SK-N-SH (cell line): ENCODE measurements at regions not wholly inside any gene's neighbourhood (a gene's known extent, or its start where the extent isn't known, plus 50 kb on each side); places are given as distances from the start of the nearest gene placed in this dataset.

Experiments used
- CTCF ChIA-PET: fragments of 300-600, 350-600 bp; formaldehyde crosslinking; extraction: SDS; loops from one replicate; lab custom pipeline; 2021; lab: Yijun Ruan, JAX
- POLR2A ChIA-PET: fragments of 350-600 bp; sonication (Branson Sonifier 250); formaldehyde crosslinking; extraction: SDS; loops from one replicate; lab custom pipeline; 2020; ENCODE audit warnings: antibody characterized with exemption, inconsistent platforms; lab: Yijun Ruan, JAX
- DNase-seq: peaks from one replicate; pipeline ENCODE4 v3.0.0; 2012
- H2AFZ ChIP-seq: fragments of 200-600 bp; sonication (generic); 2 replicates; pipeline ENCODE4 v1.8.1; 2016; ENCODE audit warnings: antibody characterized with exemption, mild to moderate bottlenecking, low read depth
- H3F3A ChIP-seq: fragments of 200-600 bp; sonication (generic); replicated peaks from 2 replicates; pipeline ENCODE3; 2016; ENCODE audit warnings: antibody characterized with exemption, mild to moderate bottlenecking; ENCODE audit not compliant: insufficient read depth
- H3K27ac ChIP-seq, 2 experiments: fragments of 200-500 bp in 1 of 2; fragments of 200-600 bp in 1 of 2; sonication (Bioruptor generic) in 1 of 2; sonication (generic), shearing (Covaris generic) in 1 of 2; 2 replicates each; pipeline versions ENCODE4 v1.5.1 to v1.6.1; 2014 to 2016; ENCODE audit warnings: low read depth in 2 of 2, inconsistent platforms in 1 of 2, low read length in 1 of 2, mild to moderate bottlenecking in 1 of 2, mixed read lengths in 1 of 2
- H3K27me3 ChIP-seq: fragments of 200-600 bp; sonication (generic), shearing (Covaris generic); 2 replicates; pipeline ENCODE4 v1.6.1; 2016; ENCODE audit warnings: mixed run types; ENCODE audit not compliant: insufficient read depth
- H3K36me3 ChIP-seq, 2 experiments: fragments of 200-500 bp in 1 of 2; fragments of 200-600 bp in 1 of 2; sonication (Bioruptor generic) in 1 of 2; sonication (generic) in 1 of 2; replicated peaks in 1 of 2; 2 replicates each; pipeline versions ENCODE3 to v1.5.1; 2014 to 2016; ENCODE audit warnings: low read length in 1 of 2, mild to moderate bottlenecking in 1 of 2; ENCODE audit not compliant: insufficient read depth in 2 of 2, control insufficient read depth in 1 of 2
- H3K4me1 ChIP-seq, 2 experiments: fragments of 200-500 bp in 1 of 2; fragments of 200-600 bp in 1 of 2; sonication (Bioruptor generic) in 1 of 2; sonication (generic), shearing (Covaris generic) in 1 of 2; 2 replicates each; pipeline versions ENCODE4 v1.5.1 to v1.6.1; 2014 to 2016; ENCODE audit warnings: low read depth in 1 of 2, low read length in 1 of 2, mixed run types in 1 of 2; ENCODE audit not compliant: insufficient read depth in 2 of 2, control insufficient read depth in 1 of 2
- H3K4me2 ChIP-seq: fragments of 200-600 bp; sonication (generic), shearing (Covaris generic); 2 replicates; pipeline ENCODE4 v1.6.1; 2017; ENCODE audit warnings: mixed run types
- H3K4me3 ChIP-seq, 2 experiments: fragments of 200-500 bp in 1 of 2; fragments of 200-600 bp in 1 of 2; sonication (Bioruptor generic) in 1 of 2; sonication (generic), shearing (Covaris generic) in 1 of 2; 2 replicates each; pipeline versions ENCODE4 v1.5.1 to v1.8.1; 2014 to 2016; ENCODE audit warnings: low read depth in 2 of 2, inconsistent platforms in 1 of 2, low read length in 1 of 2, mild to moderate bottlenecking in 1 of 2, mixed read lengths in 1 of 2, moderate library complexity in 1 of 2
- H3K79me2 ChIP-seq: fragments of 200-600 bp; sonication (generic); 2 replicates; pipeline ENCODE4 v1.8.1; 2017; ENCODE audit warnings: mild to moderate bottlenecking; ENCODE audit not compliant: insufficient read depth
- H3K9ac ChIP-seq: fragments of 200-600 bp; sonication (generic); 2 replicates; pipeline ENCODE4 v1.6.1; 2017; ENCODE audit warnings: mixed run types
- H3K9me2 ChIP-seq: fragments of 200-600 bp; sonication (generic); 2 replicates; pipeline ENCODE4 v1.6.1; 2017; ENCODE audit warnings: mixed run types
- H3K9me3 ChIP-seq: fragments of 200-600 bp; sonication (generic); 2 replicates; pipeline ENCODE4 v1.6.1; 2017; ENCODE audit warnings: mixed run types, mild to moderate bottlenecking, moderate library complexity
- H4K20me1 ChIP-seq: fragments of 200-600 bp; sonication (generic); 2 replicates; pipeline ENCODE4 v1.6.1; 2017; ENCODE audit warnings: mild to moderate bottlenecking, mixed run types; ENCODE audit not compliant: insufficient read depth
- CHD2 ChIP-seq: fragments of 150-350 bp; IDR thresholded peaks from 2 replicates; pipeline ENCODE4 v1.6.1; 2018; ENCODE audit warnings: low read length; ENCODE audit not compliant: partially characterized antibody
- EZH2phosphoT487 ChIP-seq: fragments of 200-600 bp; sonication (generic); IDR thresholded peaks from 2 replicates; pipeline ENCODE4 v1.6.1; 2017; ENCODE audit warnings: low read depth, mixed run types, mild to moderate bottlenecking, antibody characterized with exemption, moderate library complexity, borderline replicate concordance
- IRF3 ChIP-seq: fragments of 150-350 bp; IDR thresholded peaks from 2 replicates; pipeline ENCODE4 v1.6.1; 2016; ENCODE audit warnings: mild to moderate bottlenecking, low read depth, low read length
- JUND ChIP-seq: IDR thresholded peaks from 2 replicates; pipeline ENCODE4 v1.4.0; 2012
- MAX ChIP-seq: IDR thresholded peaks from 2 replicates; pipeline ENCODE4 v1.4.0; 2012; ENCODE audit warnings: low read depth
- MEF2A ChIP-seq: IDR thresholded peaks from 2 replicates; pipeline ENCODE4 v1.4.0; 2012; ENCODE audit warnings: low read depth, borderline replicate concordance
- MXI1 ChIP-seq: IDR thresholded peaks from 2 replicates; pipeline ENCODE4 v1.6.1; 2012; ENCODE audit warnings: mild to moderate bottlenecking, low read depth, low read length, improper control_type of control experiment
- NFIC ChIP-seq: IDR thresholded peaks from 2 replicates; pipeline ENCODE4 v1.4.0; 2012; ENCODE audit warnings: borderline replicate concordance
- POLR2AphosphoS5 ChIP-seq: IDR thresholded peaks from 2 replicates; pipeline ENCODE4 v1.6.1; 2012; ENCODE audit warnings: low read depth, low read length
- RCOR1 ChIP-seq: fragments of 150-350 bp; IDR thresholded peaks from 2 replicates; pipeline ENCODE4 v1.6.1; 2017; ENCODE audit warnings: antibody characterized with exemption, low read length
- RFX5 ChIP-seq: IDR thresholded peaks from 2 replicates; pipeline ENCODE4 v1.6.1; 2012; ENCODE audit warnings: mild to moderate bottlenecking, improper control_type of control experiment, low read length
- RXRA ChIP-seq: IDR thresholded peaks from 2 replicates; pipeline ENCODE4 v1.4.0; 2012; ENCODE audit warnings: low read depth, mild to moderate bottlenecking, borderline replicate concordance
- SMC3 ChIP-seq: IDR thresholded peaks from 2 replicates; pipeline ENCODE4 v1.6.1; 2012; ENCODE audit warnings: low read depth, low read length, improper control_type of control experiment
- TCF12 ChIP-seq: IDR thresholded peaks from 2 replicates; pipeline ENCODE4 v1.4.0; 2012
- YY1 ChIP-seq: IDR thresholded peaks from 2 replicates; pipeline ENCODE4 v1.4.0; 2012; ENCODE audit warnings: low read depth, mild to moderate bottlenecking
- WGBS: methylation state at CpG from one replicate; pipeline ENCODE4 v1.1.6; 2017; ENCODE audit warnings: low lambda C conversion rate; 5-methylcytosine and 5-hydroxymethylcytosine counted together
- TF ChIP-seq, protein P1 (sequence below): IDR thresholded peaks from 2 replicates; pipeline ENCODE4 v1.4.0; 2012; ENCODE audit warnings: low read depth, borderline replicate concordance
- TF ChIP-seq, protein P2 (sequence below): IDR thresholded peaks from 2 replicates; pipeline ENCODE4; 2012

DNA sequence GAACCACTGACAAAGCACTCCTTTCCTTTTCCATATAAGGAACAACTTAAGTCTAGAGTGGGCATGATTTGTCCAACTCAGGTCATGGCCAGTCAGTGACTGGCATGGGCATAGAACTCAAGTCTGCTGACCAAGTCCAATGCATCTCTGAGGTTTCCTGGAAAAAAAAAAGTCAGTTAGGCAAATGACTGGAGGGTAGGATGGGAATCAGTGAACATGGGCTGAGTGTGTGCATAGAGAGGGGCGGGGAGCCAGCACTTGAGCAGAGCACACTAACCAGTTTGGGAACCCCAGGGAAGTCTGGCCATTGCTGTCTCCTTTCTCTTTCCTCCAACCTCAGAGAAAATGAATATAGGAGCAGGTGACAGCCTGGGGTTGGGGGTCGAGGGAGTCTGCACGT lies 53.6 kb upstream of the FMOD start:
- H3K9ac ChIP-seq, result no peak overlapping the region
- 70% methylated on average over 2 of the region's 3 CpGs for WGBS
- H3K36me3 ChIP-seq, result no peaks in the 10 kb centered on the region
- no peak for TF ChIP-seq SMC3
- TF ChIP-seq CHD2, result no peak
- TF ChIP-seq MEF2A, result no peak
- no peak for TF ChIP-seq RXRA
- TF ChIP-seq YY1, result no peak
- TF ChIP-seq EZH2phosphoT487, result no peak
- no peak for TF ChIP-seq MAX
- TF ChIP-seq RCOR1, result no peak
- TF ChIP-seq JUND, result no peak
- TF ChIP-seq NFIC, result no peak
- TF ChIP-seq, protein P1, sequence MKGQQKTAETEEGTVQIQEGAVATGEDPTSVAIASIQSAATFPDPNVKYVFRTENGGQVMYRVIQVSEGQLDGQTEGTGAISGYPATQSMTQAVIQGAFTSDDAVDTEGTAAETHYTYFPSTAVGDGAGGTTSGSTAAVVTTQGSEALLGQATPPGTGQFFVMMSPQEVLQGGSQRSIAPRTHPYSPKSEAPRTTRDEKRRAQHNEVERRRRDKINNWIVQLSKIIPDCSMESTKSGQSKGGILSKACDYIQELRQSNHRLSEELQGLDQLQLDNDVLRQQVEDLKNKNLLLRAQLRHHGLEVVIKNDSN, result no peak
- TF ChIP-seq, protein P2, sequence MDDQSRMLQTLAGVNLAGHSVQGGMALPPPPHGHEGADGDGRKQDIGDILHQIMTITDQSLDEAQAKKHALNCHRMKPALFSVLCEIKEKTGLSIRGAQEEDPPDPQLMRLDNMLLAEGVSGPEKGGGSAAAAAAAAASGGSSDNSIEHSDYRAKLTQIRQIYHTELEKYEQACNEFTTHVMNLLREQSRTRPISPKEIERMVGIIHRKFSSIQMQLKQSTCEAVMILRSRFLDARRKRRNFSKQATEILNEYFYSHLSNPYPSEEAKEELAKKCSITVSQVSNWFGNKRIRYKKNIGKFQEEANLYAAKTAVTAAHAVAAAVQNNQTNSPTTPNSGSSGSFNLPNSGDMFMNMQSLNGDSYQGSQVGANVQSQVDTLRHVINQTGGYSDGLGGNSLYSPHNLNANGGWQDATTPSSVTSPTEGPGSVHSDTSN, result no peak
- TF ChIP-seq POLR2AphosphoS5, result no peak
- no peak for TF ChIP-seq IRF3
- no peak for TF ChIP-seq TCF12
- no peak for TF ChIP-seq RFX5
- no peak for TF ChIP-seq MXI1
- TF ChIP-seq, all 33 proteins: peak for 0
- Histone ChIP-seq H3F3A (peaks cover 7% of the 10 kb centered on the region), H3K4me1 (peaks cover 6 to 9% of the 10 kb centered on the region in 2 experiments; a peak in 2 of 4 replicates), H4K20me1 (no peaks in the 10 kb centered on the region), H2AFZ (no peak overlapping the region), H3K9me3 (no peaks in the 10 kb centered on the region), H3K4me2 (no peak overlapping the region), H3K79me2 (no peaks in the 10 kb centered on the region), H3K27me3 (no peaks in the 10 kb centered on the region), H3K27ac (no peak overlapping the region), H3K9me2 (no peaks in the 10 kb centered on the region), H3K4me3 (no peak overlapping the region)
- DNase-seq, result no peak
- POLR2A ChIA-PET, result no interaction called here
- CTCF ChIA-PET, result no interaction called here
